GM19025 (cell line): ENCODE measurements at regions not wholly inside any gene's neighbourhood (a gene's known extent, or its start where the extent isn't known, plus 50 kb on each side); places are given as distances from the start of the nearest gene placed in this dataset.

ENCODE experiments used
- ATAC-seq: cut with Tn5 transposase; IDR thresholded peaks from one replicate; pipeline ENCODE4 v1.9.1; 2021; ENCODE audit warnings: mild to moderate bottlenecking, low read depth, moderate library complexity; ENCODE audit not compliant: unreplicated experiment

GRCh38 chr11:45556851-45557707 lies 108.3 kb downstream of the CHST1 start:
- no peak for ATAC-seq

- no peak for ATAC-seq
These were observed 111.0 kb downstream of the CHST1 start for GRCh38 chr11:45554230-45554967.

GRCh38 chr11:45553383-45553936 lies 112.0 kb downstream of the CHST1 start:
- no peak for ATAC-seq

- no peak for ATAC-seq
These were observed 114.2 kb downstream of the CHST1 start for GRCh38 chr11:45551191-45551713.

GRCh38 chr11:45549257-45549656 lies 116.2 kb downstream of the CHST1 start:
- ATAC-seq, result no peak

GRCh38 chr11:45546366-45546765 lies 119.1 kb downstream of the CHST1 start:
- no peak for ATAC-seq

GRCh38 chr11:45544826-45545225 lies 120.6 kb downstream of the CHST1 start:
- no peak for ATAC-seq

GRCh38 chr11:45543808-45544422 lies 121.5 kb downstream of the CHST1 start:
- no peak for ATAC-seq

GRCh38 chr11:45543081-45543480 lies 122.3 kb downstream of the CHST1 start:
- ATAC-seq, result no peak

- ATAC-seq, result no peak
These were observed 123.6 kb downstream of the CHST1 start for GRCh38 chr11:45541693-45542434.

GRCh38 chr11:45538939-45539338 lies 126.5 kb downstream of the CHST1 start:
- ATAC-seq, result no peak

GRCh38 chr11:45538363-45538762 lies 127.1 kb downstream of the CHST1 start:
- ATAC-seq, result no peak

GRCh38 chr11:45537614-45538013 lies 127.8 kb downstream of the CHST1 start:
- ATAC-seq, result no peak

GRCh38 chr11:45535033-45535432 lies 130.4 kb downstream of the CHST1 start:
- ATAC-seq, result no peak

- no peak for ATAC-seq
These were observed 131.3 kb downstream of the CHST1 start for GRCh38 chr11:45534132-45534531.

GRCh38 chr11:45532546-45532945 lies 132.9 kb downstream of the CHST1 start:
- ATAC-seq, result no peak

GRCh38 chr11:45530776-45531175 lies 134.6 kb downstream of the CHST1 start:
- ATAC-seq, result no peak

GRCh38 chr11:45530111-45530510 lies 135.3 kb downstream of the CHST1 start:
- no peak for ATAC-seq

- ATAC-seq, result no peak
These were observed 137.0 kb downstream of the CHST1 start for GRCh38 chr11:45528435-45528834.

GRCh38 chr11:45527898-45528297 lies 137.5 kb downstream of the CHST1 start:
- ATAC-seq, result no peak
